Mammary epithelial cell (primary cell): ENCODE measurements at regions not wholly inside any gene's neighbourhood (a gene's known extent, or its start where the extent isn't known, plus 50 kb on each side); places are given as distances from the start of the nearest gene placed in this dataset.

ENCODE experiments used
- CTCF ChIP-seq, 2 donors: IDR thresholded peaks in 1 of 2; conservative IDR thresholded peaks in 1 of 2; 2 replicates each; pipeline ENCODE4 v1.5.1; 2011 to 2012; ENCODE audit warnings: inconsistent platforms in 2 of 2, low read length in 2 of 2, mild to moderate bottlenecking in 2 of 2, control low read depth in 1 of 2, low read depth in 1 of 2; ENCODE audit not compliant: insufficient read depth in 1 of 2; ENCODE audit errors: extremely low read depth in 1 of 2
- EZH2 ChIP-seq: IDR thresholded peaks from 2 replicates; pipeline ENCODE4 v1.6.1; 2012; ENCODE audit warnings: low read length, inconsistent platforms, borderline replicate concordance

GRCh38 chr6:105536961-105537360 lies 134.1 kb upstream of the PREP start:
- TF ChIP-seq CTCF (conservative IDR thresholded peaks at IDR 0.05 in 1 of 2, IDR thresholded peaks at IDR 0.05 in 1 of 2; ENCODE audit: extremely low read depth in 1 of 2, insufficient read depth in 1 of 2, low read depth in 1 of 2, low read length in 2 of 2) (peak in 1 of 2 donors; percentile 10), EZH2 (no peak)
